ENCODE measurements at regions not wholly inside any gene's neighbourhood (a gene's known extent, or its start where the extent isn't known, plus 50 kb on each side); places are given as distances from the start of the nearest gene placed in this dataset.

DNA sequence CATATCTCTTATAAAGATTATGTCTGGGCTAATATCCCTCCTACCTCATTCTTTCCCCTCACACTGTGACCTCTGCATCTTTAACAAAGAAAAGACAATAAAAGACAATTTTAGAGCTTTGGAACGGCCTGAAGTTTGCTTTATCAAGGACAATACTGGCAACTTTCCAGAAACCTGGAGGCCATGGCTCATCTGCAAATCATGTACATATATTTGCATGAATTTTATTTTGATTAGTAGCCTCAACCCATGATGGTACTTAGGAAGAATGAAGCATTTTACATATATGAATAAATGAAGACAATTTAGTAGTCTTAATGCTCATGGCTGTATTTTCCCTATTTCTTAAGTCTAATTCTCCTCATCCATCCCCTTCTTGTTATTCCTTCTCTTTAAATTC is 612.2 kb upstream of the CXADR start:
- 33 to 38% methylated on average over 1 of the region's 1 CpG for WGBS, 2 donors
- no peak for TF ChIP-seq POLR2A (IDR thresholded peaks at IDR 0.05)
- TF ChIP-seq EP300 (IDR thresholded peaks at IDR 0.05), result no peak
- TF ChIP-seq CTCF (IDR thresholded peaks at IDR 0.05), result no peak

DNA sequence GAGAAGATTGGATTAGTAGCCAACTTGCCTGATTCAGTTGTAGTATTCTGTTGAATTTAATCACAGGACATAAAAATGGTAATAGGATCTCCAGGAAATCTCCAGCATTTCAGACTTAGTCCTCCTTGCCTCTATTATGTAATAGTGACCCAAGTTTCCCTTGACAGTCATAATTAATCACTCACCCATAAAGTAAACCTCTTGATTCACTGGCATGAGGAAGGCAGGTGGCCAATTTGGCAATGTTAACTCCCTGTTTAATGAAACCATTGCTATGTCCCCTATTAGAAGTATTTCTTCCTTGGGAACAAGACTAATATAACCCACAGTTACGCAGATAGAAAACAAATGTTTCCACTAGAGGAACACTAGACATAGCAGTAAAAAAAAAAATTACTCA is 604.8 kb upstream of the CXADR start:
- WGBS, 2 donors, result 89 to 94% methylated on average over 1 of the region's 1 CpG
- TF ChIP-seq EP300 (IDR thresholded peaks at IDR 0.05) (peak in 1 of 2 donors; percentile 27), CTCF (IDR thresholded peaks at IDR 0.05) (no peak)
- H3K27me3 ChIP-seq, result no peaks in the 10 kb centered on the region
- peaks cover 0 to 23% (median 3%) of the 10 kb centered on the region in 4 donors for H3K4me1 ChIP-seq
- H3K27ac ChIP-seq, result no peak overlapping the region
- H3K4me3 ChIP-seq, result no peak overlapping the region
- H3K36me3 ChIP-seq, result no peaks in the 10 kb centered on the region
- DNase-seq (ENCODE audit: low spot score in 2 of 2), result peak in 1 of 2 donors; percentile 36
- no peaks in the 10 kb centered on the region for H3K9me3 ChIP-seq

More for the DNA sequence above, 612.2 kb upstream of the CXADR start:
- DNase-seq (ENCODE audit: low spot score in 2 of 2), result no peak
- Histone ChIP-seq H3K4me3 (no peak overlapping the region), H3K27me3 (no peaks in the 10 kb centered on the region), H3K36me3 (no peaks in the 10 kb centered on the region), H3K4me1 (no peaks in the 10 kb centered on the region), H3K9me3 (no peaks in the 10 kb centered on the region), H3K27ac (no peak overlapping the region)

DNA sequence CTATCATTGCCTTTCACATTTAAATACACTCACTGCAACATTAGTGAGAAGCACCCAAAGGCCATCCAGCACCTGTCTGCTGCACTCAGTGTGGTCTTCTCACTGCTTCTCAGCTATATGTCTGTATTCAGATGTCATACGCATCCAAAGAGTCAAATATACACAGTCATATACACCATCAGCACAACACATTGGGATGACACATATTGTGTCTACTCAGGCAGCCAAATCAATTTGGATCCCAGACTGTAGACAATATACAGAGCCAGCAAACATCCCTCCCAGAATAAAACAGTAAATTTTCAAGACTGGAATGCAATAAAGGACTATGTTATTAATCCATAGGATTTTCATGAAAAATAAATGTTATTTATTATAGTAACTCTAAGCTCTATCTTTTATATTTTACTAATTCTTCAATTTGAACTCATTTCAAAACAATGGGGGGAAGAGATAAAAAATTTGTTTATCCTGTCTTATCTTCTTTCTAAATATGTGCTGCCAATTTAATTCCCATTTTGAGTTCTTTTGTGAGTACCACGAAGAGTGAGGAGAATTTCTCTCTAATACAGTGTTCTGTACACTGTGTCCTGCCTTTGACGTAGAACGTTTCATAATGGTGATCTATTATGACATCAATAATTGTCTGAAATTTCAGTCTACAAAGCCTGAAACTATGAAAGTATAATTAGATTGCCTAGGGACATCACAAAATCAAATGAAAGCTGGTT is 602.2 kb upstream of the CXADR start:
- Histone ChIP-seq H3K27ac (no peak overlapping the region), H3K27me3 (no peaks in the 10 kb centered on the region), H3K4me1 (peaks cover 0 to 23% (median 3%) of the 10 kb centered on the region in 4 donors), H3K9me3 (no peaks in the 10 kb centered on the region), H3K36me3 (no peaks in the 10 kb centered on the region), H3K4me3 (no peak overlapping the region)
- WGBS, 2 donors, result 67 to 79% methylated on average over 4 of the region's 4 CpGs
- no peak for DNase-seq (ENCODE audit: low spot score in 2 of 2)
- TF ChIP-seq EP300 (IDR thresholded peaks at IDR 0.05) (no peak), POLR2A (IDR thresholded peaks at IDR 0.05) (no peak), CTCF (IDR thresholded peaks at IDR 0.05) (no peak)

DNA sequence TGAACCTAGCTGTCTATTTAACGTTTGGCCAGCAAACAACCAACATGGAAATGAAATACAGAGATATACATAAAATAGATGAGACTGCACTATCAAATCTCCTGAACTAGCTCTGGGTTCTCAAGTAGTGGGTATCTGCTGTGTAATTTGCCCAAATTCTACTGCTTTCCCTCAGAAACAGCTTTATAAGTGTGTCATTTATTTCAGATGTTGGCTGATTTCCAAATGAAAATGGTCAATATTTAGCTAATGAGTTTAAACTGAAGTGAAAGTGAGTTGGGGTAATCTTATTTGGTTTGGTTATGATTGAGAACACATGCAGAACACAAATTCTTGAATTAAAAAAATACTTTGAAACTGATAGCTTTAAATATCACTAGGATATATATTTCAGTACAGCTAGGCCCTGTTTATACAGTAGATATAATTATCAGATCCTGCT is 601.7 kb upstream of the CXADR start:
- Histone ChIP-seq H3K36me3 (no peaks in the 10 kb centered on the region), H3K4me3 (no peak overlapping the region), H3K27ac (peak overlapping the region in 2 of 4 donors; percentile 32 to 33), H3K27me3 (no peaks in the 10 kb centered on the region), H3K4me1 (peaks cover 0 to 23% (median 3%) of the 10 kb centered on the region in 4 donors), H3K9me3 (no peaks in the 10 kb centered on the region)
- no peak for DNase-seq (ENCODE audit: low spot score in 2 of 2)
- WGBS, 2 donors, result 66 to 79% methylated on average over 1 of the region's 1 CpG
- TF ChIP-seq POLR2A (IDR thresholded peaks at IDR 0.05) (no peak), CTCF (IDR thresholded peaks at IDR 0.05) (no peak), EP300 (IDR thresholded peaks at IDR 0.05) (no peak)

DNA sequence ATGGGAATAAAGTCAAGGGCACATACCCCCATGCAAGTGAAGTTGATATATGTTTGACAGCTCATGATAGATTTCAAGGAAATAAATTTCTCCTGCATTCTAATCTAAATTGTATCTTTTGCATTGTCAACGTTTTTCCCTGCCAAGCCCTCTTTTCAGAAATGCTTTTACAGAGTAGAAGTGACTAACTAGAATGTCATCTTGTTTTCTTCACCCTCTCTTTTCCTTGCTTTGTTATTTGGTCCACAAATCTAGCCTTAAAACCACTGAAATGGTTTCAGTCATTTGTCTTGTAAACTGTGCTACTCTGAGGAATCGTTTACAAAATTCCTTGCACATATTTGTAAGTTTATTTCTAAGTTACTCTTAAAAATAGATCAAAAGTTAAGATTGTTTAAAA is 600.8 kb upstream of the CXADR start:
- no peaks in the 10 kb centered on the region for H3K27me3 ChIP-seq
- H3K27ac ChIP-seq, result peak overlapping the region in 1 of 4 donors; percentile 32
- H3K36me3 ChIP-seq, result no peaks in the 10 kb centered on the region
- no peaks in the 10 kb centered on the region for H3K9me3 ChIP-seq
- H3K4me1 ChIP-seq, result peaks cover 0 to 23% (median 3%) of the 10 kb centered on the region in 4 donors
- DNase-seq (ENCODE audit: low spot score in 2 of 2), result no peak
- H3K4me3 ChIP-seq, result no peak overlapping the region
- TF ChIP-seq CTCF (IDR thresholded peaks at IDR 0.05) (no peak), EP300 (IDR thresholded peaks at IDR 0.05) (no peak), POLR2A (IDR thresholded peaks at IDR 0.05) (no peak)
- WGBS, 2 donors, result 18 to 22% methylated on average over 2 of the region's 2 CpGs
